ENCODE measurements at regions not wholly inside any gene's neighbourhood (a gene's known extent, or its start where the extent isn't known, plus 50 kb on each side); places are given as distances from the start of the nearest gene placed in this dataset.

DNA sequence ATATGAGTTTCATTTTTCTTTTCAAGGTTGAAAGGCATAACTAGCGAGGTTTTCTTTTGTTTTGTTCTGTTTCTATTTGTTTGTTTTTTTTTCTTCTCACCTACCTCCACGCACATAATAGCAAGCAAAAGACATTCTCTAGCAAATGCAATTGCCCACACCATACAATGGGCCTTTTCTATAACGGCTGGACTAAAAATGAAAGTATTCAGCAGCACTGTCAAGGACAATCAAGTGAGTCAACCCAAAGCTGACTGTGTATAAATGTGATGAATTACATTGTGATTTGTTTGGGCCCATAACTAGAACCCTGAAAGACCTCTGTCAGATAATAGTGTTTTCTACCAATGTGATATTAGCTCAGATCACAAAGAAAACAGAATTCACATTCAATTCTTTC, 496.7 kb downstream of the RNF144B start:
- TF ChIP-seq, protein P1, sequence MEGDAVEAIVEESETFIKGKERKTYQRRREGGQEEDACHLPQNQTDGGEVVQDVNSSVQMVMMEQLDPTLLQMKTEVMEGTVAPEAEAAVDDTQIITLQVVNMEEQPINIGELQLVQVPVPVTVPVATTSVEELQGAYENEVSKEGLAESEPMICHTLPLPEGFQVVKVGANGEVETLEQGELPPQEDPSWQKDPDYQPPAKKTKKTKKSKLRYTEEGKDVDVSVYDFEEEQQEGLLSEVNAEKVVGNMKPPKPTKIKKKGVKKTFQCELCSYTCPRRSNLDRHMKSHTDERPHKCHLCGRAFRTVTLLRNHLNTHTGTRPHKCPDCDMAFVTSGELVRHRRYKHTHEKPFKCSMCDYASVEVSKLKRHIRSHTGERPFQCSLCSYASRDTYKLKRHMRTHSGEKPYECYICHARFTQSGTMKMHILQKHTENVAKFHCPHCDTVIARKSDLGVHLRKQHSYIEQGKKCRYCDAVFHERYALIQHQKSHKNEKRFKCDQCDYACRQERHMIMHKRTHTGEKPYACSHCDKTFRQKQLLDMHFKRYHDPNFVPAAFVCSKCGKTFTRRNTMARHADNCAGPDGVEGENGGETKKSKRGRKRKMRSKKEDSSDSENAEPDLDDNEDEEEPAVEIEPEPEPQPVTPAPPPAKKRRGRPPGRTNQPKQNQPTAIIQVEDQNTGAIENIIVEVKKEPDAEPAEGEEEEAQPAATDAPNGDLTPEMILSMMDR (IDR thresholded peaks at IDR 0.05; ENCODE audit: borderline replicate concordance, extremely low read depth, low read length, poor library complexity, severe bottlenecking) = no peak
- TF ChIP-seq EZH2 (IDR thresholded peaks at IDR 0.05; ENCODE audit: borderline replicate concordance, low read depth, low read length, severe bottlenecking) = no peak
